ENCODE measurements at regions not wholly inside any gene's neighbourhood (a gene's known extent, or its start where the extent isn't known, plus 50 kb on each side); places are given as distances from the start of the nearest gene placed in this dataset.
"Not testable (repeated sequence)": the region's sequence is repeated elsewhere in the genome, so short reads cannot be mapped to it uniquely, and the experiment has no call there.

GRCh38 chr18:66872277-66872676 lies 268.4 kb upstream of the CDH19 start:
- Histone ChIP-seq H3K4me2 (ENCODE audit: low read length, poor library complexity, severe bottlenecking) (no peak overlapping the region), H3K23ac (ENCODE audit: low read length in 2 of 2) (no peak overlapping the region), H2AFZ (ENCODE audit: low read depth, low read length) (no peak overlapping the region), H3K27me3 (ENCODE audit: control insufficient read depth in 1 of 2, insufficient read depth in 1 of 2, low read length in 2 of 2) (no peaks in the 10 kb centered on the region), H2AK5ac (ENCODE audit: low read length, severe bottlenecking) (no peak overlapping the region), H3K9me3 (ENCODE audit: control insufficient read depth, low read length) (no peaks in the 10 kb centered on the region), H3K9ac (ENCODE audit: low read length) (no peak overlapping the region), H3K36me3 (ENCODE audit: control insufficient read depth in 1 of 2, insufficient read depth in 2 of 2, low read depth in 1 of 2, low read length in 2 of 2) (no peaks in the 10 kb centered on the region), H3K4me3 (ENCODE audit: insufficient read depth in 1 of 2, low read depth in 1 of 2, low read length in 2 of 2) (no peak overlapping the region), H4K8ac (ENCODE audit: low read length) (no peak overlapping the region), H2BK120ac (ENCODE audit: low read depth, low read length) (no peak overlapping the region), H4K91ac (ENCODE audit: low read length) (no peak overlapping the region), H3K14ac (ENCODE audit: low read length in 2 of 2) (no peak overlapping the region), H2BK15ac (ENCODE audit: low read depth, poor library complexity, severe bottlenecking) (no peak overlapping the region), H3K4ac (ENCODE audit: low read depth in 1 of 2, low read length in 2 of 2) (no peak overlapping the region), H2BK12ac (ENCODE audit: low read length in 2 of 2) (no peak overlapping the region), H3K27ac (ENCODE audit: low read length, poor library complexity, severe bottlenecking) (no peak overlapping the region), H3K18ac (ENCODE audit: low read depth in 1 of 2, low read length in 2 of 2) (no peak overlapping the region), H2BK5ac (ENCODE audit: low read depth, low read length, poor library complexity, severe bottlenecking) (no peak overlapping the region), H3K79me1 (replicated peaks; ENCODE audit: low read length, poor library complexity, severe bottlenecking) (no peaks in the 10 kb centered on the region), H3K4me1 (ENCODE audit: control insufficient read depth, insufficient read depth, low read depth, low read length) (no peaks in the 10 kb centered on the region)
- WGBS: 50% methylated on average over 1 of the region's 1 CpG
- DNase-seq: peak; percentile 9

DNA sequence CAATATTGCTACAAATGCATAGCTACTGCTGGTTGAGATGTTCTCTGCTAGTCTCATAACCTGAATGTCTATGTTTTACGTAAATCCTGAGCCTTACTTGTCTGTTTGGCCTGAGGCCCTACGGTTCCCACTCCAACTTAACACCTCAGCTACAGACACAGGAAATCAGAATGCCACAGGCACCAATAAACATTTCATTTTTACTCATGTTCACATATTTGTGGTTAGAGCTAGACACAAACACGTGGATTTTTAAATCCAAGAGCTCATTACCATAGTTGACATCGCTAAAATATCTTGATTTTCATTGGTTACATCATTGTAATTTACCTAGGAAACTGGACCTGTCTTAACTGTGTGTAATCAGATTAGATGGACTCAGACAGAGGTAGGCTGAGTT lies 263.8 kb upstream of the CDH19 start:
- no peaks in the 10 kb centered on the region for H3K27me3 ChIP-seq (ENCODE audit: control insufficient read depth in 1 of 2, insufficient read depth in 1 of 2, low read length in 2 of 2)
- no peak overlapping the region for H3K14ac ChIP-seq (ENCODE audit: low read length in 2 of 2)
- no peak overlapping the region for H3K4me2 ChIP-seq (ENCODE audit: low read length, poor library complexity, severe bottlenecking)
- H3K4ac ChIP-seq (ENCODE audit: low read depth in 1 of 2, low read length in 2 of 2): no peak overlapping the region
- H3K27ac ChIP-seq (ENCODE audit: low read length, poor library complexity, severe bottlenecking): no peak overlapping the region
- H2BK120ac ChIP-seq (ENCODE audit: low read depth, low read length): no peak overlapping the region
- no peak overlapping the region for H3K4me3 ChIP-seq (ENCODE audit: insufficient read depth in 1 of 2, low read depth in 1 of 2, low read length in 2 of 2)
- H2BK12ac ChIP-seq (ENCODE audit: low read length in 2 of 2): no peak overlapping the region
- no peaks in the 10 kb centered on the region for H3K36me3 ChIP-seq (ENCODE audit: control insufficient read depth in 1 of 2, insufficient read depth in 2 of 2, low read depth in 1 of 2, low read length in 2 of 2)
- H3K9me3 ChIP-seq (ENCODE audit: control insufficient read depth, low read length): no peaks in the 10 kb centered on the region
- no peak overlapping the region for H3K18ac ChIP-seq (ENCODE audit: low read depth in 1 of 2, low read length in 2 of 2)
- no peak overlapping the region for H3K9ac ChIP-seq (ENCODE audit: low read length)
- 46% methylated on average over 2 of the region's 4 CpGs for WGBS
- no peaks in the 10 kb centered on the region for H3K79me1 ChIP-seq (replicated peaks; ENCODE audit: low read length, poor library complexity, severe bottlenecking)
- no peak overlapping the region for H2BK15ac ChIP-seq (ENCODE audit: low read depth, poor library complexity, severe bottlenecking)
- H2AFZ ChIP-seq (ENCODE audit: low read depth, low read length): no peak overlapping the region
- H4K8ac ChIP-seq (ENCODE audit: low read length): no peak overlapping the region
- DNase-seq: peak; percentile 33
- no peak overlapping the region for H3K23ac ChIP-seq (ENCODE audit: low read length in 2 of 2)
- no peak overlapping the region for H2AK5ac ChIP-seq (ENCODE audit: low read length, severe bottlenecking)
- H3K4me1 ChIP-seq (ENCODE audit: control insufficient read depth, insufficient read depth, low read depth, low read length): no peaks in the 10 kb centered on the region
- no peak overlapping the region for H4K91ac ChIP-seq (ENCODE audit: low read length)
- H2BK5ac ChIP-seq (ENCODE audit: low read depth, low read length, poor library complexity, severe bottlenecking): no peak overlapping the region

DNA sequence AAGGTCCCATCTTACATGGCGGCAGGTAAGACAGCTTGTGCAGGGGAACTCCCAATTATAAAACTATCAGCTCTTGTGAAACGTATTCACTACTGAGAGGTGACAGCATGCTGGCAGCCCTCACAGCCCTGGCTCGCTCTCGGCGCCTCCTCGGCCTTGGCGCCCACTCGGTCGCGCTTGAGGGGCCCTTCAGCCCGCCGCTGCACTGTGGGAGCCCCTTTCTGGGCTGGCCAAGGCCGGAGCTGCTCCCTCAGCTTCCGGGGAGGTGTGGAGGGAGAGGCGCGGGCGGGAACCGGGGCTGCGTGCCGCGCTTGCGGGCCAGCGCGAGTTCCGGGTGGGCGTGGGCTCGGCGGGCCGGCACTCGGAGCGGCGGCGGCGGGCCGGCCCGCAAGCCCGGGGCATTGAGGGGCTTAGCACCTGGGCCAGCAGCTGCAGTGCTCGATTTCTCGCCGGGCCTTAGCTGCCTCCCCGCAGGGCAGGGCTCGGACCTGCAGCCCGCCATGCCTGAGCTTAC lies 262.6 kb upstream of the CDH19 start:
- not testable (repeated sequence) for H3K18ac ChIP-seq (ENCODE audit: low read depth in 1 of 2, low read length in 2 of 2); H4K8ac ChIP-seq (ENCODE audit: low read length); H3K23ac ChIP-seq (ENCODE audit: low read length in 2 of 2); H3K27me3 ChIP-seq (ENCODE audit: control insufficient read depth in 1 of 2, insufficient read depth in 1 of 2, low read length in 2 of 2); H4K91ac ChIP-seq (ENCODE audit: low read length); H3K36me3 ChIP-seq (ENCODE audit: control insufficient read depth in 1 of 2, insufficient read depth in 2 of 2, low read depth in 1 of 2, low read length in 2 of 2); DNase-seq; H3K27ac ChIP-seq (ENCODE audit: low read length, poor library complexity, severe bottlenecking); H2AFZ ChIP-seq (ENCODE audit: low read depth, low read length); H2BK12ac ChIP-seq (ENCODE audit: low read length in 2 of 2); H3K9me3 ChIP-seq (ENCODE audit: control insufficient read depth, low read length); H3K4ac ChIP-seq (ENCODE audit: low read depth in 1 of 2, low read length in 2 of 2); H3K4me2 ChIP-seq (ENCODE audit: low read length, poor library complexity, severe bottlenecking); H3K14ac ChIP-seq (ENCODE audit: low read length in 2 of 2); H2AK5ac ChIP-seq (ENCODE audit: low read length, severe bottlenecking); H2BK15ac ChIP-seq (ENCODE audit: low read depth, poor library complexity, severe bottlenecking); H3K9ac ChIP-seq (ENCODE audit: low read length); H2BK5ac ChIP-seq (ENCODE audit: low read depth, low read length, poor library complexity, severe bottlenecking); H3K4me3 ChIP-seq (ENCODE audit: insufficient read depth in 1 of 2, low read depth in 1 of 2, low read length in 2 of 2); H3K79me1 ChIP-seq (replicated peaks; ENCODE audit: low read length, poor library complexity, severe bottlenecking); H2BK120ac ChIP-seq (ENCODE audit: low read depth, low read length); H3K4me1 ChIP-seq (ENCODE audit: control insufficient read depth, insufficient read depth, low read depth, low read length)
- 95% methylated on average over 32 of the region's 43 CpGs for WGBS

- no peak overlapping the region for H2AK5ac ChIP-seq (ENCODE audit: low read length, severe bottlenecking)
- no peaks in the 10 kb centered on the region for H3K36me3 ChIP-seq (ENCODE audit: control insufficient read depth in 1 of 2, insufficient read depth in 2 of 2, low read depth in 1 of 2, low read length in 2 of 2)
- H2BK15ac ChIP-seq (ENCODE audit: low read depth, poor library complexity, severe bottlenecking): no peak overlapping the region
- H3K27ac ChIP-seq (ENCODE audit: low read length, poor library complexity, severe bottlenecking): no peak overlapping the region
- no peak overlapping the region for H2BK120ac ChIP-seq (ENCODE audit: low read depth, low read length)
- no peak overlapping the region for H2BK5ac ChIP-seq (ENCODE audit: low read depth, low read length, poor library complexity, severe bottlenecking)
- H3K4me2 ChIP-seq (ENCODE audit: low read length, poor library complexity, severe bottlenecking): no peak overlapping the region
- H3K18ac ChIP-seq (ENCODE audit: low read depth in 1 of 2, low read length in 2 of 2): no peak overlapping the region
- DNase-seq: no peak
- no peak overlapping the region for H3K23ac ChIP-seq (ENCODE audit: low read length in 2 of 2)
- no peak overlapping the region for H3K9ac ChIP-seq (ENCODE audit: low read length)
- H3K4me3 ChIP-seq (ENCODE audit: insufficient read depth in 1 of 2, low read depth in 1 of 2, low read length in 2 of 2): no peak overlapping the region
- H3K27me3 ChIP-seq (ENCODE audit: control insufficient read depth in 1 of 2, insufficient read depth in 1 of 2, low read length in 2 of 2): no peaks in the 10 kb centered on the region
- WGBS: 90% methylated on average over 4 of the region's 4 CpGs
- H3K79me1 ChIP-seq (replicated peaks; ENCODE audit: low read length, poor library complexity, severe bottlenecking): no peaks in the 10 kb centered on the region
- no peak overlapping the region for H4K8ac ChIP-seq (ENCODE audit: low read length)
- no peak overlapping the region for H2AFZ ChIP-seq (ENCODE audit: low read depth, low read length)
- no peaks in the 10 kb centered on the region for H3K4me1 ChIP-seq (ENCODE audit: control insufficient read depth, insufficient read depth, low read depth, low read length)
- H2BK12ac ChIP-seq (ENCODE audit: low read length in 2 of 2): no peak overlapping the region
- no peak overlapping the region for H4K91ac ChIP-seq (ENCODE audit: low read length)
- H3K4ac ChIP-seq (ENCODE audit: low read depth in 1 of 2, low read length in 2 of 2): no peak overlapping the region
- H3K14ac ChIP-seq (ENCODE audit: low read length in 2 of 2): no peak overlapping the region
- H3K9me3 ChIP-seq (ENCODE audit: control insufficient read depth, low read length): peaks cover 2% of the 10 kb centered on the region
Measured at GRCh38 chr18:66838340-66838987, 234.6 kb upstream of the CDH19 start.

Data from mesenchymal stem cell (in vitro differentiated cells and primary cell).